Erythroblast (primary cell): ENCODE measurements at regions not wholly inside any gene's neighbourhood (a gene's known extent, or its start where the extent isn't known, plus 50 kb on each side); places are given as distances from the start of the nearest gene placed in this dataset.

ENCODE experiments used
- GATA1 ChIP-seq: IDR thresholded peaks from 2 replicates; pipeline ENCODE4 v1.6.1; 2011; ENCODE audit warnings: low read depth, mild to moderate bottlenecking, control low read depth, low read length, moderate library complexity
- POLR2A ChIP-seq: IDR thresholded peaks from 2 replicates; pipeline ENCODE4 v1.6.1; 2011; ENCODE audit warnings: mild to moderate bottlenecking, low read length

DNA sequence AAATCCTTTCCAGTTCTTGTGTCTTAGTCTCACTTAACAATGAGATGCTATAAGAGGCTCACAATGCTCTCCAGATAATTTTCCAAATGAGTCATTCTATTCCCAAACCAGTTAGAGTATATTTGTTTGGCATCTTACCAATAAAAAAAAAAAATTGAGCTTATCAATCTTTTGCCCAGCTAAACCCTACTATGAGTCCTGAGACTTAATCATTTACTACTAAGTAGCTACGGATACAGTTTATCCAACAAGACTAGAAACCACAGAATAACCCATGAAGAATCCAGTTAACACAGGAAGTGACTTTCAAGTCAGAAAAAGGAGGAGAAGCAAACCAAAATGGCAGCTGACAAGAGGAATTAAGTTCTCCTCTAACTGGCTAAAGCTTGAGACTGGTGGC is 330.3 kb upstream of the XYLT1 start:
- TF ChIP-seq POLR2A, result no peak
- no peak for TF ChIP-seq GATA1
